Sigmoid colon (tissue), 3 donors: ENCODE measurements at regions not wholly inside any gene's neighbourhood (a gene's known extent, or its start where the extent isn't known, plus 50 kb on each side); places are given as distances from the start of the nearest gene placed in this dataset.

ENCODE experiments used
- CTCF ChIP-seq, 4 experiments: fragments of 450-650 bp in 3 of 4; fragments of 200-600 bp in 1 of 4; IDR thresholded peaks; one replicate each; pipeline ENCODE4 v1.5.1; 2016 to 2019; ENCODE audit warnings: antibody characterized with exemption in 4 of 4, mild to moderate bottlenecking in 3 of 4, moderate library complexity in 2 of 4
- POLR2A ChIP-seq, 2 donors: fragments of 450-650 bp; IDR thresholded peaks; one replicate each; pipeline ENCODE4 v1.6.1; 2016; ENCODE audit warnings: antibody characterized with exemption in 2 of 2, mild to moderate bottlenecking in 2 of 2, moderate library complexity in 2 of 2

DNA sequence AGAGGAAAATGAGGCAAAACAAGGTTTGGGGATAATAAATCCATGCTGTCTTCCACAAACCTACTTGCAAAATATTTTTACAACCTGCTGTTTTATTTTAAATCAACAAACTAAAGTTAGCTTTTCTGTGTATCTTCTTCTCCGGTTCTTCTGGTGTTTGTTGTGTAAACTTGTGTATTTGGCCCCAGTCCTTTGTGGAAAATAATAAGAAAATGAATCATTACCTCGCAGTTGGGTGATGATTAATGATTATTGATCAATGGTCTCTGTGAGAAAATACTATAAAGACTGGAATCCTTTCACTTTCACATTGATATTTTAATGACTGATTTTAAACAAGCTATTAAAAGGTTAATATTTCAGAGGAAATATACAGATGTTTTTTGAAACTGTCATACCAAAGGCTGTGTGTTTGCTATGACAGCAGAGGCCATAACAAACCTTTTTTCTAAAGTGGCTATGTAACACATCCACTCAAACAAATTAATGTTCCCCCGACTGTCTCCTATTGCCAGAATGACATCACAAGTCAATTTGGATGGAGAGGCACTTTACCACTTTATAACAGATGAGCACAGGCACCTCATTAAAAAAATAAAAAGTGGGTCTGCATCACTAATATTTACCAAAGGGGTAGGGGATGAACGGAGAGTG is 152.5 kb downstream of the MEX3B start:
- TF ChIP-seq POLR2A (IDR thresholded peaks at IDR 0.05) (no peak), CTCF (IDR thresholded peaks at IDR 0.05) (no peak)
